Heart left ventricle (tissue), 13 donors: ENCODE measurements at regions not wholly inside any gene's neighbourhood (a gene's known extent, or its start where the extent isn't known, plus 50 kb on each side); places are given as distances from the start of the nearest gene placed in this dataset.

ENCODE experiments used
- POLR2A ChIP-seq, 2 donors: fragments of 450-650 bp; IDR thresholded peaks; one replicate each; pipeline ENCODE4 v1.6.1; 2017; ENCODE audit warnings: antibody characterized with exemption in 2 of 2, mild to moderate bottlenecking in 2 of 2, moderate library complexity in 2 of 2
- TF ChIP-seq, protein P1 (sequence below), 12 donors: fragments of 200-600 bp; sonication (generic) in 4 of 12; IDR thresholded peaks; one replicate each; pipeline versions ENCODE4 v1.5.0 to v1.8.0; 2018 to 2022; ENCODE audit warnings: antibody characterized with exemption in 12 of 12, mild to moderate bottlenecking in 5 of 12
- donor health status: ischemic (EF 13 %, LVEDD 7.1; RV severe dilation, severe dysfunction).
- donor health status: DM: no; HTN: yes; CAD: no.
- donor health status: DM: no; HTN: no; CAD: no.
- donor health status: ischemic (EF 25% LVEDD 6.9; RV normal size, moderate dysfunction).
- donor health status: ischemic (EF 25% LVEDD 5.7; RV mildly dilated, moderate dysfunction).
- donor health status: ischemic (EF 35%, LVEDD 5.7; RV mildly dilated, moderate dysfunction).
- donor health status: nonischemic (EF 11% LVEDD 7.7; RV severe dilation, severe dysfunction).
- donor health status: DM: yes; HTN: yes; CAD: no.
- donor health status: PGD.
- donor health status: ischemic (EF 29% LVEDD 5.4; RV normal size, mild dysfunction).
- donor health status: nonischemic (EF 23%, LVEDD 6.1; RV moderate dilation, normal function).

DNA sequence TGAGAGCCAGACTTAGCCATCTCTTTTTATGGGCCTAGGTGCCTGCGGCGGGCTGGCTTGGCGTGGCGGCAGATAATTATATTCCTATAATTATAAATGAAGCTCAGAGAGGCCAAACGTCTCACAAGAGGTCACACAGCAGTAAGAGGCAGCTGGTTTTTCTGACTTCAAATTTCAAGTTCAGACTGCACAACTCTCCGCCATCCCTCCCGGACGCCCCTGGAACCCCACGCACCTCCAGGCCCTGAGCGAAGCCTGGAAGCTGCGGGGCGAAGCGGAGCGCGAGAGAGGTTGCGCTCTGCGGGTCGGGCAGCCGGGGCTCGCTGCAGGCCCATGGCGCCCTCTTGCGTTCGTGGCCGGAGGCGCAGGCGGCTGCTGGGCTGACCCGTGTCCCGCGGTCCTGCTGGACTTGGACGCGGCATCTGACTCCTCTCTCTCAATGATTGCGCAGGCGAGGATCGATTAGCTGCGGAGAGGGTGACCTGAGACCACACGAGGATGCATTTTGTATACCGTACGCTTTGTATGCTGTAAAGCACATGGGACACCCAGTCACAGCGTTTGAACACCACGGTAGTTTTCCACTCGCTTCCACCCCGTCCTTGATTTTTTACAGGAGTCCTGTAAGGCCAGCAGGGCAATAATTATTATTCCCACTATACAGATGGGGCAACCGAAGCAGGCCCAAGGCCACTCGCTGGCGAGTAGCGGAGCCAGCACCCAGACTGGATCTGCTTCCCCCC is 272.7 kb downstream of the FOXD2 start:
- TF ChIP-seq, protein P1, sequence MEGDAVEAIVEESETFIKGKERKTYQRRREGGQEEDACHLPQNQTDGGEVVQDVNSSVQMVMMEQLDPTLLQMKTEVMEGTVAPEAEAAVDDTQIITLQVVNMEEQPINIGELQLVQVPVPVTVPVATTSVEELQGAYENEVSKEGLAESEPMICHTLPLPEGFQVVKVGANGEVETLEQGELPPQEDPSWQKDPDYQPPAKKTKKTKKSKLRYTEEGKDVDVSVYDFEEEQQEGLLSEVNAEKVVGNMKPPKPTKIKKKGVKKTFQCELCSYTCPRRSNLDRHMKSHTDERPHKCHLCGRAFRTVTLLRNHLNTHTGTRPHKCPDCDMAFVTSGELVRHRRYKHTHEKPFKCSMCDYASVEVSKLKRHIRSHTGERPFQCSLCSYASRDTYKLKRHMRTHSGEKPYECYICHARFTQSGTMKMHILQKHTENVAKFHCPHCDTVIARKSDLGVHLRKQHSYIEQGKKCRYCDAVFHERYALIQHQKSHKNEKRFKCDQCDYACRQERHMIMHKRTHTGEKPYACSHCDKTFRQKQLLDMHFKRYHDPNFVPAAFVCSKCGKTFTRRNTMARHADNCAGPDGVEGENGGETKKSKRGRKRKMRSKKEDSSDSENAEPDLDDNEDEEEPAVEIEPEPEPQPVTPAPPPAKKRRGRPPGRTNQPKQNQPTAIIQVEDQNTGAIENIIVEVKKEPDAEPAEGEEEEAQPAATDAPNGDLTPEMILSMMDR (IDR thresholded peaks at IDR 0.05): peak; percentile 96 to 100 (median 99)
- no peak for TF ChIP-seq POLR2A (IDR thresholded peaks at IDR 0.05)
